Glomerular visceral epithelial cell (primary cell): ENCODE measurements at regions not wholly inside any gene's neighbourhood (a gene's known extent, or its start where the extent isn't known, plus 50 kb on each side); places are given as distances from the start of the nearest gene placed in this dataset.
"Not testable (repeated sequence)": the region's sequence is repeated elsewhere in the genome, so short reads cannot be mapped to it uniquely, and the experiment has no call there.

Experiments
- DNase-seq: peaks from one replicate; pipeline ENCODE4 v3.0.0-alpha.2; 2016; ENCODE audit errors: extremely low spot score

DNA sequence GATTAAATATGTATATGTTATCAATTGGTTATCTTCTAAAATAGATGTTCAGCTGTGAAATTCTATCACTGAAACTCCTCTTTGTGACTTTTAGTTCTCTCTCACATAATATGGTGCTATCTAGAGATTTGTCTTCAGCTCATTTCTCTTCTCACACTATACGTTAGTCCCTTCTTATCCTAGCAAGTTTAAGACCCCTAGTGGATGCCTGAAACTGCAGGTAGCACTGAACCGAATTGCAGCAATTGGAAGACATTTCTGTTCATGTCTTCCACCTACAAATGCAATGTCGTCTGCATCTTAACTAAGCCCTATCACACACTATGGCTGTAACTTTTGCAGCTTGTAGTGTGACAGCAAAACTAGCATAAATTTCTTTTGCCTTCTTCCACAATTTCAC is 442.7 kb upstream of the POM121L12 start:
- DNase-seq, result no peak

DNA sequence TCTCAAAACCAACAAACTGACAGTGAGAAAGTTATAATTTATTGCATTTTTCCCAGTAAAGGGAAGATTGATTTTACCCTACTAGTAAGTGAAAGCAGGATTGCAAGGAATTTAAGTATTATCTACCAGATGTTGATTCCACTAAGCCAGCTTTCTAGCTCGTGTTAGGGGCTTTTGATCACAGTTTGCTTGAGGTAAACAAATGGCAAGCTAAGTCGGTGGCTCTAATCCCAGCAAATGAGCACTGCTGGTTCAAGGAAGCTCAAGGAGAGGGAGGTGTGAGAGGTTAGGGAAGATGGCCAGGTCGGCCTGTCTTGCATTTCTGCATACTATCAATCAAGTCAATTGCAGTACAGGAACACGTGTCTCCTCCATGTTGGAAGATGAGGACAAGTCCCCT is 448.7 kb upstream of the POM121L12 start:
- DNase-seq, result no peak

DNA sequence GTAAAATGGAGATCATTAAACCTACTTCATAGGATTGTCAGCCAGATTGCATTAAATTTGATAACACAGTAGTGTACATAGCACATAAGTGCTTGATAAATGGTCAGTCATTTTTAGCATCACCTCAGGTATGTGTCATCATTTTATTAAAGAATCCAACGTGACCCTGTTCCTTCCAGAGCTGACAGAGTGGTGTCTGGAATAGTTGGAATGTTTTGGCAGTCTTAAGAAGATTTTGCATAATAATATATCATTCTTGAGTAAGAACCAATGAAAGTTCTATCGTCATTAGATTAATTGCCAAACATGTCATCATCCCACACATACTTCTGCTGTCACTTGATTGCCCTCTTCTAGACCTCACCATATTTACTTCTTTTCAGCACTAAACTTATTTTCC is 451.4 kb upstream of the POM121L12 start:
- DNase-seq, result no peak

DNA sequence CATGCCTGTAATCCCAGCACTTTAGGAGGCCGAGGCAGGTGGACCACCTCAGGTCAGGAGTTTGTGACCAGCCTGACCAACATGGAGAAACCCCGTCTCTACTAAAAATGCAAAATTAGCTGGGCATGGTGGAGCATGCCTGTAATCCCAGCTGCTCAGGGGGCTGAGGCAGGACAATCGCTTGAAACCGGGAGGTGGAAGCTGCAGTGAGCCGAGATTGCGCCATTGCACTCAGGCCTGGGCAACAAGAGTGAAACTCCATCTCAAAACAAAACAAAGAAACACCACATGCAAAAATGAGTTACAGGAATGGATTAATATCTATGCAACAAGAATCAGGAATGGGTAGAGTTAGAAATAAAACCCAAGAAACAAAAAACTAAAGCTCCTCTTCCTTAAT is 462.3 kb upstream of the POM121L12 start:
- DNase-seq, result not testable (repeated sequence)

DNA sequence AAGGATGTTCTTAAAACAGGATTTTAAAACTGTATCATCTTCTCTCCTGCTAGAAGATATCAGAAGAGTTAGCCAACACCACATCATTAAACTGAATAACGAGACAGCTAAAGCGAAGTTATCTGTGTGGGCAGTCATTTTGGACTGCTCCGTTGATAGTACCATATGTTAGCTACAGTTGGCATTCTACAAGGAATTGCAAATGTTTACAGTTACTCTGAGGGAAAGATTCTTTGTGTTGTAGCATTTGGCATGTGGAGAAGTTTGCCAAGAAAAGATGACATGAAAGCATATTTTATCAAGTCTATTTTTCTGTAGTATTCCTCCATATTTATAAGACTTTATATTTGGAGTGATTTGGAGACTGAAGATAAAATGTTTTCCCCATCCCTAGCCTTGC is 464.4 kb upstream of the POM121L12 start:
- no peak for DNase-seq

DNA sequence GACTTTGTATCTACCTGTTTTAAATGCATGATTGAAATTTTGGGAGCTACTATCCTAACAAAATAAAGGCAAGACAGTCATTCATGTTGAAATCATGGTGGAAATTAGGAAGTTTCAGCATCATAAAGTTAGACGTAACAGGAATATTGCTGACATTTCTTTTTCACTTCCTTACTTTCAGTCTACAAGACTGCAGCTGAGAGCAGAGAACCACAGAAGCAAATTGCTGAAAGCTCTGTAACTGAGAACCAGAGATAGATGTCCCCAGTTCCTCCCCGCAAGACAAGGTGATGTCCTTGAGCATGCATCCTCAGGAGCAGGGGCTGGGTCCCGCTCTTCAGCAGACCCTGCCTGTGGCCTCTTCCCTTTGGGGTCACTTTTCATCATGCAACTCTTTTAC is 466.3 kb upstream of the POM121L12 start:
- no peak for DNase-seq

DNA sequence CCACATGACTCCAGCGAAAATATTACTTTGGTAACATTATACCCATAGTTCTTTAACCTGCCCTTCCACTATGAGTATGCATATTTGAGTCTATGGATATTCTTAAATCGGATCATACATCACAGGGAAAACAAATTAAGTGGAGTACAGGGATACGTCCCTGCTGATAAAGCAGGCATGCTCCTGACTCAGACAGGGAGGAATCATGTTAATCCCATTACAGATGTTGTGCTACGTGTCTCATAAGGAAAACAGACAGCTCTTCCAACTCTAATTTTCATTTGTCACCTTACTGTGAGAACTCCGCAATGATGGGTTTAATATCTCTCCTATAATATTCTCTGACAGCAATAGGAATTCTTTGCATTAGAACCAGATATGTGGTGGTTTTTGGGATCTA is 469.5 kb upstream of the POM121L12 start:
- DNase-seq, result no peak

DNA sequence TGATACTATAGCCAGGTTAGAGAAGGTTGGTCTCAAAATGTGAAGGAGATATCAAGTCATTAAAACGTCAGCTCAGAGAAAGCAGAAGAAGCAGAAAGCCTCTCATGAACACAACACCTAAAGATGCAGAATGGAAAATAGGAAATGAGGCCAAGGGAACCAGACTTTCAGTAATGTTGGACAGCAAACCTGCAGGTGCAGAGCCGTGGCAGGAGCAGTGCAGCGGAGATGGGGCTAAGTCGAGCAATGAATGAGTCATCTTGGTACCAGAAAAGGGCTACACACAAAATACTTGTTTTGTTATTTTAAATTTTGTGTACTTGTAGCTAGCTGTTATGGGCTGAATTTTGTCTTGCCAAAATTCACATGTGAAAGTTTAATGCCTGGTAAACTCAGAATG is 479.6 kb upstream of the POM121L12 start:
- DNase-seq, result no peak

DNA sequence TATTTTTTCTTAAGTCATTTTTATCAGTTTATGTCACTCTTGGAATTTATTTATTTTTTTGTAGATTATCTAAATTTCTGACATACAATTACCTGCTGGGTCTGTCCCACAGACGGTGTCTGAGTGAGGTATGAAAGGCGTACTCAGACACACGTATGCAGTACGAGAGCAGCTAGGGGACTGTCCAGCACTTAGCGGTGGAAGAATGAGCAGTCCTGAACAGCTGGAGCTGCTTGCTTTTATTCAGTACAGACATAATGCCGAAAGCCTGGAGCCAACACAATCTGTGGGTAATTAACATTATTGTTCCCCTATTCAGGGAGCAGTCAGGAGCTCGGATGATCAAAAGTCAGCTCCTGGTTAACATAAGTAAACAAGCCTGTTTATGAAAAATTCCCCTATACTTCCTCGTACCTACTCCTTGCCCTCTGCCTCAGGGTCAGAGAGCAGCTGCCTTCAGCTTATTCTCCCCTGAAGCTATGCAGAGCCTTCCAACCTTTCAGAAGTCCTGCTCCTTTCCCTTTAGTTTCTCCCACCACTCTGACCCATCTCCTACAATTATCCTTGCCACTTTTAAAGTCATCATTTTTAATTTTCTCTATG is 488.0 kb upstream of the POM121L12 start:
- no peak for DNase-seq

DNA sequence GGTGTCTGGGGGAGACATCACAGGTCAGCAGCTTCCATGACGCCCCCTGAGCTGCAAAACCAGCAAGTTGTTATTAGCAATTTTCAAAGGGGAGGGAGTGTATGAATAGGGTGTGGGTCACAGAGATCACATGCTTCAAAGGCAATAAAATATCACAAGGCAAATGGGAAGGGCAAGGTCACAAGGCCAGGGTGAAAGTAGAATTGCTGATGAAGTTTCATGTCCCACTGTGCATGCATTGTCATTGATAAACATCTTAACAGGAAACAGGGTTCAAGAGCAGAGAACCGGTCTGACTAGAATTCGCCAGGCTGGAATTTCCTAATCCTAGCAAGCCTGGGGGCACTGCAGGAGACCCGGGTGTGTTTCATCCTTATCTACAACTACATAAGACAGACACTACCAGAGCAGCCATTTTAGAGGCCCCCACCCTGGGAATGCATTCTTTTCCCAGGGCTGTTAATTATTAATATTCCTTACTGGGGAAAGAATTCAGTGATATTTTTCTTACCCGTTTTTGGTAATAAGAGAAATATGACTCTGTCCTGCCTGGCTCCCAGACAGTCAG is 494.2 kb upstream of the POM121L12 start:
- DNase-seq, result not testable (repeated sequence)

DNA sequence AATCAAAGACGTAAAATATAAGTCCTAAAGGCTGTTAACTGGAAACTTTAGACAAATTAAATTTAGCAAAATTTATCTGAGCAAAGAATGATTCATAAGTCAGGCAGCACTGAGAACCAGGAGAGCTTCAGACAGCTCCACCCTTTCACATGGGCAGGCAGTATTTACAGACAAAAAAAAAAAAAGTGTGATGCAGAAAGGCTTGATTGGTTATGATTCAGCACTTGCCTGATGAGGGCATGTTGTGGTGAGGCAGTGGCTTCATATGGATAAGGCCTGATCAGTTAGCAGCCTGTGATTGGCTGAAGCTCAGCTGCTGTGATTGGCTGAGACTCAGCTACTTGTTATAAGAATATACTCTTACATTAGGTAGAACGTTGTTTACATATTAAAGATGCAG is 495.4 kb upstream of the POM121L12 start:
- no peak for DNase-seq

DNA sequence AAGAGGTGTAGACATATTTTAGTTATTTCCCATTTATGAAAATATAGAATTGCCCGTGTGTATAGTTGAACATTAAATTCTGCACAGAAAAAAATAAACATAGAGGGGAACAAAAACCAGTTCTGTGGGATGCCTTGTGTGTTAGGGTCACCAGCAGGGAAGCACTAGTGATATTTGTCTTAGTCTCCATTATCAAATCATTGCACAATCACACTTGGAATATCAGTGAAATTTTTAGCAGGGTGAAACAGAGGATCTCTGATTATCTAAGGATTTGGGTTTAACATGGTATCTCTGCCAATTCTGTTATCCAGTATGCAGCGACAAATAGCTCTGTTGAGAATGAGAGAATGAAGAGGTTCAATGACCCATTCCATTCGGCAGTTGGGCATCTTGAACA is 496.0 kb upstream of the POM121L12 start:
- no peak for DNase-seq

DNA sequence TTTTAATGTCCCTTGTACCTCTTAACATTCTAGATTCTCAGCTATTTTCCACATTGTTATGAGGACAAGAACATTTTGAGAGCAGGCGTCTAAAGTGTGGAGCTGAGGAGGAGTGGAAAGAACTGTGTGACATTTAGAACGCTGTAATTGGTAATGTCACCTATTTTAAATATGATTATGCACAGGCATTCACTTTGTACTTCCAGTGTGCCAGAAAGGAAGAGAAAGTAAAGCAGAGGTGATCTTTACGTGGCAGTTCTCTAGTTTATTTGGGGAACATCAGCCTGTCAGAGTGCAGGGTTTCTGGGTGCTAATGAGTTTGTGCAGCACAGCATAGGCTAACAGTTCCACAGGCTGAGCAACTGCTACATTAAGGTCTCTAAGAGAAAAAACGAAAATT is 498.4 kb upstream of the POM121L12 start:
- DNase-seq, result no peak

DNA sequence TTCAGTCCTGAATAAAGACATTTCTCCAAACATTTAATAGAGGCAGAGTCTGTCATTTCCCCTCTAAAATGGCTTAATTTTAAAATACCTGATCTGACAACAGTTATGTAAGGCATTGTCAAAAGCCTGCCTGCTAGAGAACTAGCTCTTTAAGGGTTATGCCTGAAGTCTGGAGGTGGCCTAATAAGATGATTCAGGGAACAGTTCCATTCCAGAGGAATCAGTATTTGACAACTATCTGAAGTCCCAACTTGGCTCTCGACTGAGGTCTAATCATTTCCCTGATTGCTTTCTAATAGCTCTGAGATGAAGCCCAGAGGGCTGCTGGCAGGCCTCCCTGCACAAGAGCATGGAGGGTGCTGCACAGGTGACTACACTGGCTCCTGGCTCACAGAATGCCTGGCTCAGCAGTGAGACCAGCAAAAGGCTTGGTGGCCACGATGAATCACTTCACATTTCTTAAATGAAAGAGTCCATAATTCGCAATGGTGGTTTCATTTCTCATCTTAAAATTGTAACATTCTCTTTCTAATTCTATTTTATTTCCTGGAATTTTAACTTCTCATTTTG is 509.6 kb upstream of the POM121L12 start:
- no peak for DNase-seq

DNA sequence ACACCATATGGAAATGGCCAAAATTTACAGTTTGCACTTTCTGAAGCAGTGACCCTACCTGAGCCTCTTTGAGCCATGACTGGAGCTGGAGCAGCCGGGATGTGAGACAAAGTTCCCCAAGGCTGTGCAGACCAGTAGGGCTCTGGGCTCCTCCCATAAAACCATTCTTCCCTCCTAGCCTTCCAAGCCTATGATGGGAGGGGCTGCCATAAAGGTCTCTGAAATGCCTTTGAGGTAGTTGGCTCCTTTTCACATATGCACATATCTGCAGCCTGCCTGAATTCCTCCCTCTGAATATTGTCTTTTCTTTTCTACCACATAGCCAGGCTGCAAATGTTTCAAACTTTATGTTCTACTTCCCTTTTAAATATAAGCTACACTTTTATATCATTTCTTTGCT is 516.6 kb upstream of the POM121L12 start:
- no peak for DNase-seq

DNA sequence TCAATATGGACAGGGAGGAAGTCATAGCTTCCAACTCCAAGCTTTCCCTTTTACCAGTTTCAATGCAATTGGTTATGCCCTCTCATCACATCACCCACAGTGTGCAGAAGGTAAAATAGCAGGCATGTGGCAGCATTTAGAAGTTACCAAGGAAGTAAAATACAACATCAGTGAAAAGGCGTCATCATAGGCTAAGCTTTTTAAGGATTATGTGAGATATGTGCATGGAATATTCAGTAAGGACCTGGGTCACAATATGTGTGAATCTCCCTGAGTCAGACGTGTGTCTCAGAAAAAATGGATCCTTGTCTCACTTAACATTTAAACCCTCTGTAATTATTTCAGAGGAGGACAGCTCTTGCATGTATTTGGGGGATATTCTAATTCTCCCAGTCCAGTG is 522.8 kb upstream of the POM121L12 start:
- no peak for DNase-seq

DNA sequence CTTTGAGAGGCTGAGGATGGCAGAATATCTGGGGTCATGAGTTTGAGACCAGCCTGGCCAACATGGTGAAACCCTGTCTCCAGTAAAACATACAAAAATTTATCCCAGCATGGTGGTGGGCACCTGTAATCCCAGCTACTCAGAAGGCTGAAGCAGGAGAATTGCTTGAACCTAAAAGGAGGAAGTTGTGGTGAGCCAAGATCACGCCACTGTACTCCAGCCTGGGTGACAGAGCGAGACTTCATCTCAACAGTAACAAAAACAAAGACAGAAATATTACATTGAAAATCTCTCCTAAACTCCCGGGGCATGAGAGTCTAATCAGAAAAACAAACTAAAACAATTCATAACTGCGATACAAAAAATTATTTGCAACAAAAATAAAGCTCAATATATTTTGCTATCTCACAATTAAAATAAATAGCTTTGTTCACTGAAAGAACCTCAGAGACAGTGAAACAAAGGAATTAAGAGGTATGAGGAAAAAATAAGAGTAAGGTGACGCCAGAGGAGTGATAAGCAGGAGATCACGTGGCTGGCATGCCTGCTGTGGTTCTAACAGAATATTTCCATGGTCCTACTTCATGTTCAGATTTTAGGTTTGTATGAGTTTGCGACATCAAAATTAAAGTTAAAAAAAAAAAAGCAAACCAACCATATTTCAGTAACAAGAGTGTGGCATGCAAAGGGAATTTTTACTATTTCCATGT is 527.7 kb upstream of the POM121L12 start:
- DNase-seq, result no peak

DNA sequence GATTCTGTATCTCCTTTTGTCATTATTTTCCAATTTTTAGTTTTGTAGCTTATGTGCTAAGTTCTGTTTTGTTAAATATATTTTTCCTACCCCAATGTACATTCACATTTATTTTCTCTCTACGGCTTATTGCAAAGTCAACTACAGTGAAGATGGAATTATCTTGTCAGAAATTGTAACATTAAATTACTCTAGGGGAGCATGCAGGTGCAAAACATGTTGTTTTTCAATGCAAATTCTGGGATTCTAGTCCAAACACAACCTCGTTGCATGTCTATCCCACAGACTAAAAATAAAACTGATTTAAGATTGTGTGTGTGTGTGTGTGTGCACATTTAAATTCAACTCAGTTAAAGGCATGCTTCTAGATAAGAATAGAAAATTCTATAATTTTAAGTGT is 529.1 kb upstream of the POM121L12 start:
- no peak for DNase-seq

DNA sequence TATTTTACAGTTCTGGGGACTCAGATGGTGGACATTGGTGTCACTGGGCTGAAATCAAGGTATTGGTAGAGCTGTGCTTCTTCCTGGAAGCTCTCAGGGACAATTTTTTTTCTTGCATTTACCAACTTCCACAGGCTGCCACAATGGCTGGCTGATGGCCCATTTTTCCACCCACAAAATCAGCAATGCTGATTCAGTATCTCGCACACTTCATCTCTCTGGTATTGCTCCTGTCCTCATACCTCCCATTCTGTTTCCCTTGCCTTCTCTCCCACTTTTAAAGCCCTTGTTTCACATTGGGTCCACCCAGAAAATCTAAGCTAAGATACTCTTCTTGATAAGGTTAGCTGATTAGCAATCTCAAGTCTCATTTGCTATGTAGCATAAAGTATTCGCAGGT is 530.9 kb upstream of the POM121L12 start:
- no peak for DNase-seq

DNA sequence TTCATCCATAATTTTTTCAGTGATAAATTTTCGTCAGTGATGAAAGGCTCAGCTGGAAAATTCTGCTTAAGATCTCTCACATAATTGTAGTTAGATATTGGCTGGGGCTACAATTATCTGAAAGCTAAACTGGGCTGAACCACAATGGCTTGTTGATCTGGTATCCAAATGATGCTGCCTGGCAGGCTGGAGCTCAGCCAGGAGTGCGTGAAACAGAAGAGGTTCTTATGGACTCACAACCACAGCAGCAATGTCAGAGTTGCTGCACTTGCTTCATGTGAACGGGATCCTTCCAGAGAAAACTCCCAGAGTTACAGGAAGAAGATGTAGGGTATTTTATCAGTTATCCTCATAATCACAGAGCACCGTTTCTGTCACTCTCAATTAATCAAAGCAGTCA is 533.2 kb upstream of the POM121L12 start:
- no peak for DNase-seq

DNA sequence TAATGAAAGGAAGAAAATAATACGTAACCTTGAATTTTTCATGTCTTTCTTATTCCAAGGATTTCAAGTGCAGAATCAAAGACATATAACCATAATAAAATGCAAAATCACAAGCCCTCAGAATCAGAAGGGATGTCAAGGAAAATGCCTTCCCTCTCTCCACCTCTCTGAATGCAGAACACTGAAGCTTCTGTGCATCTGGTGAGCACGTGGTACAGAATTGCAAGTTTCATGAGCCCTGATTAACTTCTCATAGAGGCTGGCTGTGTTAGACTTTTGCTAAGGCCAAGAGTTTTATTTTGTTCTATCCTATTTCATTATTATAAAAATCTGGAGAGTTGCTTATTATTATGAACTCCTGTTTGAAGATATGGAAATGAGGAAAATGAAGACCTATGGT is 533.7 kb upstream of the POM121L12 start:
- DNase-seq, result no peak

DNA sequence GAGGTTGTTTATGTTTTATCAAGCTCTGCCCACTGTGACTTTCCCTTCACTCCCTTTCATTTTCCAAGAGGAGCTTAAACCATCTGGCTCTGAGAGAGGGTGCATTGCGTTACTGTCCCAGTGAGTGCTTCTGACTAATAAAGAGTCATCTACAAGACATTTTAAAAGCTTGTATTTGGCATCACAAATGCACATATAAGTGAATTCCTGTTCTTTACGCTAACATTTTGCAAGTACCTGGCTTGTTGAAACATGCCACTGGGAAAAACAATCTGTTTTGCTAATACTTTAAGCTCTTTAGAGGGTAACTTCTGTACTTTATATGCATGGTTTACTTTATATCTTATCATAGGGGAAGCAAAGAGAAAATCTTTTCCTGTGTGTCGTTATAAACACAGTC is 534.6 kb upstream of the POM121L12 start:
- DNase-seq, result no peak

DNA sequence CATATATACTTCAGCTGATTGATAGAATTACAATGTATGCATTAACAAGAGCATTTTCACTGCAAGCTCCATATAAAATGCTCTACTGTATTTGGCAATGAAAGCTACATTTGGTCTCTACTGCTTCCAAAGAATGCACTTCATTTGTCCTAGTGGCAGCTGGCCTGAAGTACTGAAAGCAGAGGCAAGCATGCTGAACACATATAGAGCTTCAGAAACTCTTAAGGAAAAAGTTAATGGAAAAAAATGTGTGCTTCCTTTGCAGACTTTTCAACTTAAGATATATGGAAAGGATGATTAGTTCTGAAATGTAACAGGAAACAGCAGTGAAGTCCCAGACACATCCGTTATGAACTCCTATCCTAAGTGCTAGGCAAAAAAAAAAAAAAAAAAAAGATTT is 537.1 kb upstream of the POM121L12 start:
- no peak for DNase-seq
